ENCODE measurements at regions not wholly inside any gene's neighbourhood (a gene's known extent, or its start where the extent isn't known, plus 50 kb on each side); places are given as distances from the start of the nearest gene placed in this dataset.
"Not testable (repeated sequence)": the region's sequence is repeated elsewhere in the genome, so short reads cannot be mapped to it uniquely, and the experiment has no call there.

DNA sequence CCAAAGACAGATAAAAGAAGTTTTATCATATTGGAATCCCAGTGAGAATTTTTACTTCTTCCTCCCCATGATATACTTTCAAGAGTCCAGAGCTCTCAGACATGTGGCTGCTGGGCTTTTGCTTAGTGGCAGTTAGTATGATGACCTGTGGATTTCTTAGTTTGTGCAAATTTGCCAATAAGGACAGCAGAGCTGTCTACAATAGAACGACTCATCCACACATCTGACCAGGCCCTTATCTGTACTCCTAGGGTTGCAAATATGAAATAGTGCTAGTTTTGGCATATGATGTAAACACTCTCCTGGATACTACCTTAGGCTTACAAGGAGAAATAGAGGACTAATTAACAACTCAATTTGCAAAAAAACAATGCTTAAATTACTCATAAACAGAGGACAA lies 758.4 kb upstream of the TMEFF2 start:
- DNase-seq: no peak
- WGBS (ENCODE audit: insufficient coverage): no CpG with 5 or more reads among the region's 1 CpG
- POLR2A ChIA-PET: no interaction called here

DNA sequence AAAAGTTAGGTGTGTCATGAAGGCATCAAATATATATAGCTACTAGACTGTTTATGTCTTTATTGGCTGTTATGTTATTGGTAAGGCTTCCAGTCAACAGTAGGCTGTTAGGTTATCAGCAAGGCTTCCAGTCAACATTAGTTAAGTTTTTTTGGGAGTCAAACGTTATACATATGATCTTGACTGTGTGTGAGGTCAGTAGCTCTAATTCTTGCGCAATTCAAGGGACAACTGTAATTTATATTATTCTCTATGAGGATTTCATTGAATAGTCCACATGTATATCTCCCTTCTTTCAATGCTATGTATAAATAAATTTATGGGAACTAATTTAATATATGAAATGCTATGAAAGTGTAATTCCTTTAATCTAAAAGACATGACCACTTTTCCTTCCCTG lies 757.5 kb upstream of the TMEFF2 start:
- no peak overlapping the region for H3K4me3 ChIP-seq (ENCODE audit: control insufficient read depth in 1 of 7, extremely low read depth in 1 of 7, insufficient read depth in 4 of 7, low read depth in 2 of 7, low read length in 6 of 7)

More for the DNA sequence above, 758.4 kb upstream of the TMEFF2 start:
- H3K36me3 ChIP-seq (ENCODE audit: control insufficient read depth in 4 of 4, insufficient read depth in 4 of 4, low read length in 3 of 4): no peaks in the 10 kb centered on the region
- CTCF ChIA-PET: no interaction called here
- H3K4me3 ChIP-seq (ENCODE audit: control insufficient read depth in 1 of 7, extremely low read depth in 1 of 7, insufficient read depth in 4 of 7, low read depth in 2 of 7, low read length in 6 of 7): no peak overlapping the region
- H3K4me1 ChIP-seq (ENCODE audit: control extremely low read depth in 1 of 4, control insufficient read depth in 4 of 4, insufficient read depth in 4 of 4, low read length in 3 of 4): no peaks in the 10 kb centered on the region
- H3K27ac ChIP-seq (ENCODE audit: insufficient read depth in 1 of 2, low read depth in 1 of 2, low read length in 2 of 2, poor library complexity in 1 of 2, severe bottlenecking in 2 of 2): no peak overlapping the region
- H3K27me3 ChIP-seq (replicated peaks in 2 of 5; ENCODE audit: control insufficient read depth in 4 of 5, insufficient read depth in 5 of 5, low read length in 4 of 5): no peaks in the 10 kb centered on the region
- no peaks in the 10 kb centered on the region for H3K9me3 ChIP-seq (ENCODE audit: control extremely low read depth in 1 of 5, control insufficient read depth in 4 of 5, insufficient read depth in 2 of 5, low read depth in 1 of 5, low read length in 4 of 5)

DNA sequence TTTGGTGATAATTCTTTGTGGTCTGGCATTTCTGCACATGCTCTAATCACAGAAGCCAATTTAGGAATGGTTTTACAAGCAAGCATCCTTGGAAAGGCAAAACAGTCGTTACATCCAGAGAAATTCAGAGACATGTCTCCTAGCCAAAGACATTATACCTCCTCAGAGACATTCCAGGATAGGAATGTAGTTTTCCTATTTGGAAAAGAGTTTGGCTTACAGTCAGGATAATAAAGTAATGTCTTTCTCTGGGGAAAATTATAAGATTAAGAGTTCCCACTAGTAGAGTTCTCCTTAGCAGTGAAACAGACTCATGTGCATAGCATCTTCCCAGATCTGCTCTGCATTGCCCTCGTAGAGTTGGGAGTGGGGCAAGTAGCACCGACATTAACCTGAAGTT lies 753.6 kb upstream of the TMEFF2 start:
- ChIA-PET CTCF (no interaction called here), POLR2A (no interaction called here)
- WGBS (ENCODE audit: insufficient coverage): 69% methylated on average over 2 of the region's 3 CpGs
- DNase-seq: no peak
- Histone ChIP-seq H3K36me3 (ENCODE audit: control insufficient read depth in 4 of 4, insufficient read depth in 4 of 4, low read length in 3 of 4) (no peaks in the 10 kb centered on the region), H3K27me3 (replicated peaks in 2 of 5; ENCODE audit: control insufficient read depth in 4 of 5, insufficient read depth in 5 of 5, low read length in 4 of 5) (no peaks in the 10 kb centered on the region), H3K4me3 (ENCODE audit: control insufficient read depth in 1 of 7, extremely low read depth in 1 of 7, insufficient read depth in 4 of 7, low read depth in 2 of 7, low read length in 6 of 7) (no peak overlapping the region), H3K4me1 (ENCODE audit: control extremely low read depth in 1 of 4, control insufficient read depth in 4 of 4, insufficient read depth in 4 of 4, low read length in 3 of 4) (no peaks in the 10 kb centered on the region), H3K9me3 (ENCODE audit: control extremely low read depth in 1 of 5, control insufficient read depth in 4 of 5, insufficient read depth in 2 of 5, low read depth in 1 of 5, low read length in 4 of 5) (no peaks in the 10 kb centered on the region), H3K27ac (ENCODE audit: insufficient read depth in 1 of 2, low read depth in 1 of 2, low read length in 2 of 2, poor library complexity in 1 of 2, severe bottlenecking in 2 of 2) (no peak overlapping the region)

More for the DNA sequence above, 757.5 kb upstream of the TMEFF2 start:
- CTCF ChIA-PET: no interaction called here
- DNase-seq: no peak
- no CpG with 5 or more reads among the region's 2 CpGs for WGBS (ENCODE audit: insufficient coverage)
- H3K9me3 ChIP-seq (ENCODE audit: control extremely low read depth in 1 of 5, control insufficient read depth in 4 of 5, insufficient read depth in 2 of 5, low read depth in 1 of 5, low read length in 4 of 5): no peaks in the 10 kb centered on the region
- H3K36me3 ChIP-seq (ENCODE audit: control insufficient read depth in 4 of 4, insufficient read depth in 4 of 4, low read length in 3 of 4): no peaks in the 10 kb centered on the region
- no peak overlapping the region for H3K27ac ChIP-seq (ENCODE audit: insufficient read depth in 1 of 2, low read depth in 1 of 2, low read length in 2 of 2, poor library complexity in 1 of 2, severe bottlenecking in 2 of 2)
- no peaks in the 10 kb centered on the region for H3K27me3 ChIP-seq (replicated peaks in 2 of 5; ENCODE audit: control insufficient read depth in 4 of 5, insufficient read depth in 5 of 5, low read length in 4 of 5)
- POLR2A ChIA-PET: no interaction called here
- no peaks in the 10 kb centered on the region for H3K4me1 ChIP-seq (ENCODE audit: control extremely low read depth in 1 of 4, control insufficient read depth in 4 of 4, insufficient read depth in 4 of 4, low read length in 3 of 4)

DNA sequence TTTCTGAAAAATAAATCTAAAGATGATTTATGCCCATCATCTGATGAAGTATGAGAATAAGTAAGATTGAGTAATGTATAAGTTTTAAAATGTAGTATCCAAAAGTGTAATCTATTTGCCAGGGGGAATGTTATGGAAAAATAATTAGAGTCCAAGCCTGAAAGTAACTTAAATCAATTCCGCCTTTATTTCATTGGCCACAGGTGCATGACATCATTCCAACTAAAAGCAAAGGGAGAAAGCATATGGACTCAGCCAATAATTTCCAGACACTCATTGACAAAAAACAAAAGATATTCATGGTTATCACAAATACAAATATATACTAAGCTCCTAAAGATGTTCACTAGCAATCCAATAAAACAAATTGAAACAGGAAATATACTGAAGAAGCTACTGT lies 752.6 kb upstream of the TMEFF2 start:
- Histone ChIP-seq H3K4me1 (ENCODE audit: control extremely low read depth in 1 of 4, control insufficient read depth in 4 of 4, insufficient read depth in 4 of 4, low read length in 3 of 4) (no peaks in the 10 kb centered on the region), H3K27ac (ENCODE audit: insufficient read depth in 1 of 2, low read depth in 1 of 2, low read length in 2 of 2, poor library complexity in 1 of 2, severe bottlenecking in 2 of 2) (no peak overlapping the region), H3K36me3 (ENCODE audit: control insufficient read depth in 4 of 4, insufficient read depth in 4 of 4, low read length in 3 of 4) (no peaks in the 10 kb centered on the region), H3K4me3 (ENCODE audit: control insufficient read depth in 1 of 7, extremely low read depth in 1 of 7, insufficient read depth in 4 of 7, low read depth in 2 of 7, low read length in 6 of 7) (no peak overlapping the region), H3K27me3 (replicated peaks in 2 of 5; ENCODE audit: control insufficient read depth in 4 of 5, insufficient read depth in 5 of 5, low read length in 4 of 5) (no peaks in the 10 kb centered on the region), H3K9me3 (ENCODE audit: control extremely low read depth in 1 of 5, control insufficient read depth in 4 of 5, insufficient read depth in 2 of 5, low read depth in 1 of 5, low read length in 4 of 5) (no peaks in the 10 kb centered on the region)
- no CpG with 5 or more reads among the region's 1 CpG for WGBS (ENCODE audit: insufficient coverage)
- POLR2A ChIA-PET: no interaction called here
- CTCF ChIA-PET: no interaction called here
- no peak for DNase-seq

DNA sequence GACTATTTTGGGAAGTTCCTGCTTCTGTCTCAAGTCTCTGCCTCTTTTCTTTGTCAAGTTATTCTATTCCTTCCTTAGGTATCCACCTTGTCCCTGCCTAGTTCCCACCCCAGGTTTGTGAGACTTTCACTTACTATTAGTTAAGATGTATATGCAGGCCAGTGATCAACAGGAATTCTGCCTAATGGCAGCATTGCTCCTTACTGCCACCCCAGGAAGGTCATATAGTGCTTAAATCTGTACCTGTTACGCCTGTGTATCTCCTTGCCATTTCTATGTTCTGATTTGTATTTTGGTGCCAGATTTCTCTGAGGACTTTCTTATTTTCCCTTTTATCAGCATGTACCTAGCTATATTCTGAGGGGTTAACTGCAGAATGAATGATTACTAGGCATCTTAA lies 746.0 kb upstream of the TMEFF2 start:
- no peaks in the 10 kb centered on the region for H3K9me3 ChIP-seq (ENCODE audit: control extremely low read depth in 1 of 5, control insufficient read depth in 4 of 5, insufficient read depth in 2 of 5, low read depth in 1 of 5, low read length in 4 of 5)
- no CpG with 5 or more reads among the region's 1 CpG for WGBS (ENCODE audit: insufficient coverage)
- no peaks in the 10 kb centered on the region for H3K4me1 ChIP-seq (ENCODE audit: control extremely low read depth in 1 of 4, control insufficient read depth in 4 of 4, insufficient read depth in 4 of 4, low read length in 3 of 4)
- no peak overlapping the region for H3K27ac ChIP-seq (ENCODE audit: insufficient read depth in 1 of 2, low read depth in 1 of 2, low read length in 2 of 2, poor library complexity in 1 of 2, severe bottlenecking in 2 of 2)
- no peak for DNase-seq
- no peaks in the 10 kb centered on the region for H3K27me3 ChIP-seq (replicated peaks in 2 of 5; ENCODE audit: control insufficient read depth in 4 of 5, insufficient read depth in 5 of 5, low read length in 4 of 5)
- ChIA-PET POLR2A (no interaction called here), CTCF (no interaction called here)
- no peaks in the 10 kb centered on the region for H3K36me3 ChIP-seq (ENCODE audit: control insufficient read depth in 4 of 4, insufficient read depth in 4 of 4, low read length in 3 of 4)
- no peak overlapping the region for H3K4me3 ChIP-seq (ENCODE audit: control insufficient read depth in 1 of 7, extremely low read depth in 1 of 7, insufficient read depth in 4 of 7, low read depth in 2 of 7, low read length in 6 of 7)

DNA sequence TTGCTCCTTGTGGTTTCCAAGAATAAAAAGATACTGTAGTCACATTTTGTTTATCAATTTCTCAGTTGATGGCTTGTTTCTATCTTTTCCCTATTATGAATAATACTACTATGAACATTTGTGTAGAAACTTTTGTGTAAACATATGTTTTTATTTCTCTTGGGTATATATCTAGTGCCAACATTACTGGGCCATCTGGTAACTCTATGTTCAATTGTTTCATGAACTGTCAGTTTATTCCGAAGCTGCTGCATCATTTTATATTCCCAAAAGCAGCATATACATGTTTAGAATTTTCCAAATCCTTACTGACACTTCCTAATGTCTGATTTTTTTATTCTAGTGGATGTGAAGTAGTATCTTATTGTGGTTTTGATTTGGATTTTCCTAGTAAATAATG lies 737.6 kb upstream of the TMEFF2 start:
- Histone ChIP-seq H3K27ac (ENCODE audit: insufficient read depth in 1 of 2, low read depth in 1 of 2, low read length in 2 of 2, poor library complexity in 1 of 2, severe bottlenecking in 2 of 2) (no peak overlapping the region), H3K27me3 (replicated peaks in 2 of 5; ENCODE audit: control insufficient read depth in 4 of 5, insufficient read depth in 5 of 5, low read length in 4 of 5) (no peaks in the 10 kb centered on the region)

DNA sequence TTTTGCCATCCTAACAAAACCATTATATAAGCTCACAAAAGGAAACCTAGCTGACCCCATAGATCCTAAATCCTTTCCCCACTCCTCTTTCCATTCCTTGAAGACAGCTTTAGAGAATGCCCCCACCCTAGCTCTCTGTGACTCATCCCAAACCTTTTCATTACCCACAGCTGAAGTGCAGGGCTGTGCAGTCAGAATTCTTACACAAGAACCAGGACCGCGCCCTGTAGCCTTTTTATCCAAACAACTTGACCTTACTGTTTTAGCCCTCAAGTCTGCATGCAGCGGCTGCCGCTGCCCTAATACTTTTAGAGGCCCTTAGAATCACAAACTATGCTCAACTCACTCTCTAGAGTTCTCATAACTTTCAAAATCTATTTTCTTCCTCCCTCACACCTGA lies 726.9 kb upstream of the TMEFF2 start:
- CTCF ChIA-PET; POLR2A ChIA-PET; H3K27me3 ChIP-seq (replicated peaks in 2 of 5; ENCODE audit: control insufficient read depth in 4 of 5, insufficient read depth in 5 of 5, low read length in 4 of 5); H3K27ac ChIP-seq (ENCODE audit: insufficient read depth in 1 of 2, low read depth in 1 of 2, low read length in 2 of 2, poor library complexity in 1 of 2, severe bottlenecking in 2 of 2); H3K4me3 ChIP-seq (ENCODE audit: control insufficient read depth in 1 of 7, extremely low read depth in 1 of 7, insufficient read depth in 4 of 7, low read depth in 2 of 7, low read length in 6 of 7); H3K9me3 ChIP-seq (ENCODE audit: control extremely low read depth in 1 of 5, control insufficient read depth in 4 of 5, insufficient read depth in 2 of 5, low read depth in 1 of 5, low read length in 4 of 5); H3K4me1 ChIP-seq (ENCODE audit: control extremely low read depth in 1 of 4, control insufficient read depth in 4 of 4, insufficient read depth in 4 of 4, low read length in 3 of 4); H3K36me3 ChIP-seq (ENCODE audit: control insufficient read depth in 4 of 4, insufficient read depth in 4 of 4, low read length in 3 of 4); DNase-seq: not testable (repeated sequence)
- WGBS (ENCODE audit: insufficient coverage): 93% methylated on average over 4 of the region's 4 CpGs

More for the DNA sequence above, 737.6 kb upstream of the TMEFF2 start:
- no peak for DNase-seq
- no peaks in the 10 kb centered on the region for H3K9me3 ChIP-seq (ENCODE audit: control extremely low read depth in 1 of 5, control insufficient read depth in 4 of 5, insufficient read depth in 2 of 5, low read depth in 1 of 5, low read length in 4 of 5)
- no peaks in the 10 kb centered on the region for H3K36me3 ChIP-seq (ENCODE audit: control insufficient read depth in 4 of 4, insufficient read depth in 4 of 4, low read length in 3 of 4)
- CTCF ChIA-PET: no interaction called here
- WGBS (ENCODE audit: insufficient coverage): no CpG with 5 or more reads among the region's 1 CpG
- H3K4me1 ChIP-seq (ENCODE audit: control extremely low read depth in 1 of 4, control insufficient read depth in 4 of 4, insufficient read depth in 4 of 4, low read length in 3 of 4): no peaks in the 10 kb centered on the region
- POLR2A ChIA-PET: no interaction called here
- no peak overlapping the region for H3K4me3 ChIP-seq (ENCODE audit: control insufficient read depth in 1 of 7, extremely low read depth in 1 of 7, insufficient read depth in 4 of 7, low read depth in 2 of 7, low read length in 6 of 7)

DNA sequence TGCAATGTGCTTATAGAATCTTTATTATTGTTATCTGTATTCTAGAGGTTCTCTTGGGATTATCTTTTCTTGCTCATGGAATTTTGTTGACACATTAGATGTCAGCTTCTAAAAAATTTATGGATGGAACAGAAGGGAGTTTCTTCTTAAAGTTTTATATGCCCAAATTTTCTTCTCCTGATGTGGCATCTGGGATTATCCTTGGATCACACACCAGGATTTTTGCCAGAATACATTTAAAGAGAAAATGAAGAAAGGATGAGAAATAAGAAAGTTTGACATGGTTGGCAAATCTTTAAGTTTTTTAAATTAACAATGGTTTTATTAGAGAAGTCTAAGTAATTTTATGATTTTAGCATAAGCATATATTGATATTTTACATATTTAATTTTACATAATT lies 706.7 kb upstream of the TMEFF2 start:
- Histone ChIP-seq H3K27me3 (replicated peaks in 2 of 5; ENCODE audit: control insufficient read depth in 4 of 5, insufficient read depth in 5 of 5, low read length in 4 of 5) (no peaks in the 10 kb centered on the region), H3K4me3 (ENCODE audit: control insufficient read depth in 1 of 7, extremely low read depth in 1 of 7, insufficient read depth in 4 of 7, low read depth in 2 of 7, low read length in 6 of 7) (no peak overlapping the region), H3K4me1 (ENCODE audit: control extremely low read depth in 1 of 4, control insufficient read depth in 4 of 4, insufficient read depth in 4 of 4, low read length in 3 of 4) (no peaks in the 10 kb centered on the region), H3K9me3 (ENCODE audit: control extremely low read depth in 1 of 5, control insufficient read depth in 4 of 5, insufficient read depth in 2 of 5, low read depth in 1 of 5, low read length in 4 of 5) (no peaks in the 10 kb centered on the region), H3K36me3 (ENCODE audit: control insufficient read depth in 4 of 4, insufficient read depth in 4 of 4, low read length in 3 of 4) (no peaks in the 10 kb centered on the region), H3K27ac (ENCODE audit: insufficient read depth in 1 of 2, low read depth in 1 of 2, low read length in 2 of 2, poor library complexity in 1 of 2, severe bottlenecking in 2 of 2) (no peak overlapping the region)
- ChIA-PET CTCF (no interaction called here), POLR2A (no interaction called here)
- DNase-seq: no peak

Data from common myeloid progenitor, CD34-positive (primary cell).